Spleen (tissue), 11 donors: ENCODE measurements at regions not wholly inside any gene's neighbourhood (a gene's known extent, or its start where the extent isn't known, plus 50 kb on each side); places are given as distances from the start of the nearest gene placed in this dataset.
A peak's percentile ranks its signal among the peaks of the same experiment; 100 is the strongest.

Experiments used
- DNase-seq: peaks from one replicate; pipeline ENCODE4 v3.0.0-alpha.2; 2020
- H3K27ac ChIP-seq, 8 donors: fragments of 200-600 bp; sonication (generic) in 7 of 8; 1 replicate in 4 of 8; 2 replicates in 4 of 8; pipeline versions ENCODE4 v1.5.0 to v1.8.0; 2016 to 2021; ENCODE audit warnings: inconsistent platforms in 4 of 8, mild to moderate bottlenecking in 4 of 8, moderate library complexity in 1 of 8
- H3K27me3 ChIP-seq, 7 donors: fragments of 200-600 bp; sonication (generic) in 6 of 7; replicated peaks in 1 of 7; 1 replicate in 4 of 7; 2 replicates in 3 of 7; pipeline versions ENCODE4 v1.5.0 to v1.8.0; 2016 to 2021; ENCODE audit warnings: inconsistent platforms in 3 of 7, mild to moderate bottlenecking in 1 of 7
- H3K36me3 ChIP-seq, 6 donors: fragments of 200-600 bp; sonication (generic) in 5 of 6; 1 replicate in 4 of 6; 2 replicates in 2 of 6; pipeline versions ENCODE4 v1.5.0 to v1.8.0; 2016 to 2021; ENCODE audit warnings: inconsistent platforms in 2 of 6
- H3K4me1 ChIP-seq, 6 donors: fragments of 200-600 bp; sonication (generic) in 5 of 6; 1 replicate in 3 of 6; 2 replicates in 3 of 6; pipeline versions ENCODE4 v1.5.0 to v1.8.0; 2016 to 2021; ENCODE audit warnings: inconsistent platforms in 3 of 6
- H3K4me3 ChIP-seq, 8 donors: fragments of 200-600 bp; sonication (generic) in 7 of 8; 1 replicate in 4 of 8; 2 replicates in 4 of 8; pipeline versions ENCODE4 v1.5.0 to v1.8.0; 2016 to 2021; ENCODE audit warnings: inconsistent platforms in 4 of 8, mild to moderate bottlenecking in 4 of 8, moderate library complexity in 2 of 8
- H3K9me3 ChIP-seq, 8 donors: fragments of 200-600 bp; sonication (generic) in 7 of 8; 1 replicate in 4 of 8; 2 replicates in 4 of 8; pipeline versions ENCODE4 v1.5.0 to v1.8.0; 2016 to 2021; ENCODE audit warnings: inconsistent platforms in 4 of 8
- CTCF ChIP-seq, 11 experiments: fragments of 200-600 bp in 7 of 11; fragments of 450-650 bp in 4 of 11; sonication (generic) in 4 of 11; IDR thresholded peaks in 8 of 11; conservative IDR thresholded peaks in 3 of 11; 1 replicate in 7 of 11; 2 replicates in 4 of 11; pipeline versions ENCODE4 v1.4.0 to v1.8.0; 2016 to 2021; ENCODE audit warnings: antibody characterized with exemption in 11 of 11, inconsistent platforms in 4 of 11, mild to moderate bottlenecking in 1 of 11
- POLR2A ChIP-seq, 3 donors: fragments of 450-650 bp; IDR thresholded peaks; one replicate each; pipeline ENCODE4 v1.5.1; 2017; ENCODE audit warnings: antibody characterized with exemption in 3 of 3, mild to moderate bottlenecking in 1 of 3
- POLR2AphosphoS5 ChIP-seq, 3 donors: sonication (generic); formaldehyde crosslinking; IDR thresholded peaks; one replicate each; pipeline ENCODE4 v1.5.1; 2017; ENCODE audit warnings: antibody characterized with exemption in 3 of 3
- WGBS, 5 donors: extraction: QIAGEN DNeasy Blood & Tissue Kit in 3 of 5; methylation state at CpG; one replicate each; pipeline versions ENCODE4 v1.1.5 to v1.1.7; 2013 to 2018; 5-methylcytosine and 5-hydroxymethylcytosine counted together
- intact Hi-C: fragments of 100-400 bp; cut with DNase I; formaldehyde crosslinking; loops from one replicate; pipeline ENCODE4 v1.15.0; 2023; ENCODE audit warnings: low total_unique reads
- donor health status: healthy with polysubstance abuse.
- donor health status: DM: no; HTN: no; CAD: no; lungs with moderate emphysema.
- donor health status: DM: no; HTN: no; CAD: no.
- donor health status: Bipolar disorder and iron deficiency.
- donor health status: healthy.
- donor health status: DM: no; HTN: no; CAD: no.
- donor health status: DM: yes; HTN: yes; CAD: no.

- Histone ChIP-seq H3K9me3 (no peaks in the 10 kb centered on the region), H3K27me3 (no peaks in the 10 kb centered on the region), H3K36me3 (no peaks in the 10 kb centered on the region), H3K27ac (no peak overlapping the region), H3K4me1 (no peaks in the 10 kb centered on the region), H3K4me3 (no peak overlapping the region)
- intact Hi-C loops: no loop called here
- WGBS, 5 donors: 82 to 90% (median 85%) methylated on average over 18 to 19 of the region's 19 CpGs
- no peak for TF ChIP-seq CTCF (IDR thresholded peaks at IDR 0.05 in 8 of 11, conservative IDR thresholded peaks at IDR 0.05 in 3 of 11)
- TF ChIP-seq POLR2AphosphoS5 (IDR thresholded peaks at IDR 0.05): no peak
- TF ChIP-seq POLR2A (IDR thresholded peaks at IDR 0.05): no peak
- peak; percentile 68 for DNase-seq
Observed at GRCh38 chr14:105600939-105601359, 74.6 kb downstream of the TMEM121 start.

- intact Hi-C loops: no loop called here
- WGBS, 5 donors: 82 to 92% (median 86%) methylated on average over 17 to 20 of the region's 20 CpGs
- Histone ChIP-seq H3K27me3 (no peaks in the 10 kb centered on the region), H3K9me3 (no peaks in the 10 kb centered on the region), H3K4me1 (no peaks in the 10 kb centered on the region), H3K4me3 (no peak overlapping the region), H3K27ac (no peak overlapping the region), H3K36me3 (no peaks in the 10 kb centered on the region)
- TF ChIP-seq POLR2A (IDR thresholded peaks at IDR 0.05) (no peak), CTCF (IDR thresholded peaks at IDR 0.05 in 8 of 11, conservative IDR thresholded peaks at IDR 0.05 in 3 of 11) (no peak), POLR2AphosphoS5 (IDR thresholded peaks at IDR 0.05) (no peak)
- peak; percentile 51 for DNase-seq
Observed at GRCh38 chr14:105601360-105602242, 75.2 kb downstream of the TMEM121 start.

GRCh38 chr14:105602243-105602750, 75.9 kb downstream of the TMEM121 start:
- no peak overlapping the region for H3K27ac ChIP-seq
- 83 to 90% (median 89%) methylated on average over 6 to 9 of the region's 9 CpGs for WGBS, 5 donors
- no peaks in the 10 kb centered on the region for H3K9me3 ChIP-seq
- no peaks in the 10 kb centered on the region for H3K36me3 ChIP-seq
- no peaks in the 10 kb centered on the region for H3K27me3 ChIP-seq
- no peaks in the 10 kb centered on the region for H3K4me1 ChIP-seq
- DNase-seq: peak; percentile 63
- intact Hi-C loops: no loop called here
- TF ChIP-seq POLR2AphosphoS5 (IDR thresholded peaks at IDR 0.05) (no peak), POLR2A (IDR thresholded peaks at IDR 0.05) (no peak), CTCF (IDR thresholded peaks at IDR 0.05 in 8 of 11, conservative IDR thresholded peaks at IDR 0.05 in 3 of 11) (no peak)
- no peak overlapping the region for H3K4me3 ChIP-seq
